ENCODE measurements at regions not wholly inside any gene's neighbourhood (a gene's known extent, or its start where the extent isn't known, plus 50 kb on each side); places are given as distances from the start of the nearest gene placed in this dataset.

- no peak for DNase-seq
These were observed 815.9 kb upstream of the CNTNAP5 start for GRCh38 chr2:123209202-123209601.

GRCh38 chr2:123211181-123211580 is 813.9 kb upstream of the CNTNAP5 start:
- no peak for DNase-seq

GRCh38 chr2:123245156-123245555 is 779.9 kb upstream of the CNTNAP5 start:
- DNase-seq, result no peak

- DNase-seq, result no peak
These were observed 766.1 kb upstream of the CNTNAP5 start for GRCh38 chr2:123258877-123259539.

GRCh38 chr2:123262856-123263255 is 762.2 kb upstream of the CNTNAP5 start:
- no peak for DNase-seq

- no peak for DNase-seq
These were observed 741.7 kb upstream of the CNTNAP5 start for GRCh38 chr2:123283431-123283830.

- DNase-seq, result no peak
These were observed 721.4 kb upstream of the CNTNAP5 start for GRCh38 chr2:123303731-123304130.
